ENCODE measurements at regions not wholly inside any gene's neighbourhood (a gene's known extent, or its start where the extent isn't known, plus 50 kb on each side); places are given as distances from the start of the nearest gene placed in this dataset.
A peak's percentile ranks its signal among the peaks of the same experiment; 100 is the strongest.
"Not testable (repeated sequence)": the region's sequence is repeated elsewhere in the genome, so short reads cannot be mapped to it uniquely, and the experiment has no call there.

GRCh38 chr2:236909802-236910201 lies 175.9 kb upstream of the COPS8 start:
- no peak for DNase-seq

DNA sequence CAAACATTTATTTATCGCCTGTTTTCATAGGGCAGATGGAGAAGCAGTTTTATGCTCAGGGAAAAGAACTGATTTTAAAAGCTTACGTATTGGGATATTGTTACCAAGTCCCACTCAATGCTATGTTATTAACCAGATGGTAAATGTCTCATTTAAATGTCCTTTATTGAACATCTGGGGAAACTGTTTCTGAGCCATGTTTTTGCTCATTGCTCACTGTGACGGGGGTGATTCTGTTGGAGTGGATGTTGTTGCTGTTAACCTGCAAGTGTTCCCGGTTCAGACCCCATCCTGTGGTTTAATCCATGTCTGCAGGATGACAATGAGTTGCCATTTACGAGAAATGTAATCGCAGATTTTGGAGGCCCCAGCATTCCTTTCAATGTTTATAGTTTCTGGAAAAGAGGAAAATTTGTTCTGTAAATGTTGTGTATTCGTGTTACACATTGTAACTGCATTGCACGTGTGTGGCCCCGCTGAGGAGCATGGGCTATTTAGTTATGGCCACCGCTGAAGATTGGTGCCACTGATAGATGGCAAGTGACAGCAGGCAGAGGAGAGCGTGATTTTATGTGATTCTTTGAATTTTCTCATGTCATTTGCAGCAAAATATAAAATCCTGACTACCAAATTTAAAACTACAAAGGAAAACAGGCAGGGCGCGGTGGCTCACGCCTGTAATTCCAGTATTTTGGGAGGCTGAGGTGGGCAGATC lies 174.8 kb upstream of the COPS8 start:
- no peak for DNase-seq

DNA sequence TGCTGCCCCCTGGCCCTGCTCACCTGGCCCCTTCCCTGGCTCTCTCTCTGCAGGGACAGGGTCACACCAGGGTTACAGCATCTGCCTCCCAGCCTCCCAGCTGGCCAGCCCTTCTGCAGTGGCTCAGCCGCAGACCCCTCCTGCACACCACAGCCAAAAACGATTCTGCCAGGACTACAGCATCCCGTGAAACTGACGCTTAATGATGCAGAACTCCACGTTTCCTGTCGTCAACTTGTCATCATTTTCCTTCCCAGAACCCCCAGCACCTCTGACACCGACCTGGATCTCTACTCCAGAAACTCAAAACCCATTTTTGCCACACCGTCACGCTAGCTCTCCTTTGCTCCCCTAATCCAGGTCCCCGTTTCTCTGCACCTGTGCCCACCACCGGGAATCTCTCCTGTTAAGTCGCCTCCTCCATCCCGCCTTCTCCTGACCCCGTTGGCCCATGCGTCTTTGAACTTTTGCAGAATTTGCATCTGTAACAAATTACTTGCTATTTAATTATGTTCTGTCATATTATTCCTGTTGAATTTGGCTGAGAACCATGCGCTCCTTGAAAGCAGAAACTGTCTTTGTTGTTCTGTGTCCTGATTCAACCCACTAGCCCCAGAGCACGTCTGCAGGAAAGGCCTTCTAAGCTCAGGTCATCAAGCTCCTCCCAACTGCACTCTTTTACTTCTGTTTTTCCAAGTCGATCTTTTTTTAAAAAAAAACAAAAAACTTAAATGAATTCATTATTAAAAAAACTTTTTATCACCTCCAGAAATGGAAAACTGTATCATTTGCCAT lies 173.2 kb upstream of the COPS8 start:
- DNase-seq = no peak

- DNase-seq = no peak
These were observed 170.5 kb upstream of the COPS8 start for GRCh38 chr2:236915186-236915585.

DNA sequence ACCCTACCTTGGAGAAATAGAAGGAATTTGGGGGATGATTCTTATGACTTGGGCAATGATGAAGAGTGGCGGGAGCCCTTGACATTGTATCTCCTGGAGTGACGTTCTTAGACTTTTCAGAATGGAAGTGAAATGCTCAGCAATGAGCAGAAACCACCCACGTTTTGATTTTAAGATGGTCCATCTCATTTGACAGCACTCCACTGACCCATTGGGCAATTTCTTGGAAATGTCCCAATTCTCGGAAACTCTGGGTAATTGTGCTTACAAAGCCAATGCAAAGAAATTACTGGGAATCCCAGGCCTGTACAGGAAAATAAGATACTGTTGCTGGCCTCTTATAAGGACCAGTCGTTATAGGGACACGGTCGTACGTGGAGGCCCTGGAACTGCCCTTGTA lies 170.0 kb upstream of the COPS8 start:
- DNase-seq = no peak

GRCh38 chr2:236916181-236916580 lies 169.5 kb upstream of the COPS8 start:
- DNase-seq = no peak

GRCh38 chr2:236916651-236917050 lies 169.0 kb upstream of the COPS8 start:
- no peak for DNase-seq

- no peak for DNase-seq
These were observed 168.5 kb upstream of the COPS8 start for GRCh38 chr2:236917164-236917563.

- DNase-seq = no peak
These were observed 167.1 kb upstream of the COPS8 start for GRCh38 chr2:236918545-236918944.

DNA sequence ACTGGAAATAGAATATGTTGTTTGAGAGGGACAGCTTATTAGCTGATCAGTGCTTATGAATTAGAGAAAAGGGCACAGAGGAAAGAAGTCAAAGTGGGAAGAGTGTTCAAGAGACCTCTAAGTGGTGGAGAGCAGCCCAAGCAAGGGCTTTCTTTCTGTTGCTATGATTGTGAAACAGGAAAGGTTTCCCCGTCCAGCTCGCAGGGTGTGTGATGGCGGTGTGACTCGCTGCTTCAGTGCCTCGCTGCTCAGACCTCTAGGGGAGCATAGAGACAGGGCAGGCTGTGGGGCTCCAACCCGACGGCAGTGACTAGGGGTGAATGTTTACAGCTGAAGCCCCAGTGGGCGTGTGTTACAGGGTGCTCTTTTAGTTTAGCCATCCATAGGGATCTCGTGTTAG lies 166.5 kb upstream of the COPS8 start:
- no peak for DNase-seq

- not testable (repeated sequence) for DNase-seq
These were observed 165.8 kb upstream of the COPS8 start for GRCh38 chr2:236919801-236920379.

DNA sequence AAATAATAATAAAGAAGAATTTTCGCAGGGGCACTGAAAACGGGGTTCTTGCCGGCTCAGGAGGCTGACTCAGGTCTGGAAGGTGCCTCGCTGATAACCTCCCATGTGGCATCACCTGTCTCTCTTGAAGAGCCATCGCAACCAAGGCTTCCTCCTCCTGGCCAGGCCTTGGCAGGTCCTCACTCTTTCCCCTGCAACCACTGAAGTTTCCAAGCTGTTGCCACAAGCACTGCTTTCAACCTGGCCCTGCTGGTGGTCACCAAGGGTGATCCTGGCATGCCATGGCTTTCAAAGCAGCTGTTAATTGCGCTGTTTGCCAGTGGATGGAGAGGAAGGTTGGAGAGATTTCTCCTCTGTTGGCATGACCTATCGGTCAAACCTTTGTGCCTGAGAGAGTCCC lies 163.6 kb upstream of the COPS8 start:
- DNase-seq = no peak

DNA sequence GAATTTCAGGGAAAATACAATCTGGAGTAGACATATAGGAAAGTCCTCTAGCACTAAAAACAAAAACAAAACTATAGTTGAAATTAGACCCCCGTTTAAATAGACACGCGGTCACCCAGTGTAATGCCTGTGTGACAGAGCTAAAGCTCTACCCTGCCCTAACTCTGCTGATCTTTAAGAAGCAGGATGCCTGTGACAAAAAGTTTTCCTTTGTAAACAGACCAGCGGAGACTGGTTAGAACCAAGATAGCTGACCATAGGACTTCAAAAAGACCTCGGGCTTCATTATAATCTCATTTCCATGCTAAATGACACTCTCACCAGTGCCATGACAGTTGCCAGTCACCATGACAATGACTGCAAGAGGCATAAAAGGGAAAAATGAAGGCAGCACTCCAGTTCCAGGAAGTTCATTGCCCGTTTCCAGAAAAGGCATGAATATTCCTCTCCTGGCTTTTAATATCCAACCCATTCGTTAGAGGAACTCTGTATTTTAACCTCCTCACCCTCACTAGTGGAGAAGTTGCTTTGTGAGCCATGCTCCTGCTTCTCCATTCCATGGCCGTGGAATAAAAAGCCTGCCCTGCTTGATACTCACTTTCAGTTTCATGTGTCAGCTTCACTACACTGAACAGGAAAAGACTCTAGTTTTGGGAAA lies 157.2 kb upstream of the COPS8 start:
- no peak for DNase-seq

DNA sequence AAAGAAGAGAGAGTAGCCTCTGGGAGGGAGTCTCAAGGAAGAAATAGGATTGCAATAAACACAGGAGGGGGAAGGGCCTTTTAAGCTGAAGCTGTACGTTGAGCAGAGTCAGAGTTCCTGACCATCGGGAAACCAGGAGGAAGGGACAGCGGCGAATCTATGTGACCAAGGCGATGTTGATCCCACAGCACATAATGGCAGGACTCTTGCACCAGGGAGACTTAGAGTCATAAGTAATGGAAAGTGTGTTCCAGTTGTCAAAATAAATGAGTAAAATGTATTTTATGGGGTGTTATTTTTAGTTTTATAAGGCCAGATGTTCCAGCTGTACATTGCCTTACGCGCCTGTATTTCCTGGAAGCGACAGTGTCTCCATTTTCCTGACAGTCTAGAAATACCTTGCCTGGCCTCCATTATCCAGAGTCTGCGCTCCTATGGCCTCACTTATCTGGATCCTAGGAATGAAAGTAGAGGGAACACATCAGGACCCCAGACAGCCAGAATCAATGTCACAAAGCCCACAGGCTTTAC lies 152.8 kb upstream of the COPS8 start:
- no peak for DNase-seq

DNA sequence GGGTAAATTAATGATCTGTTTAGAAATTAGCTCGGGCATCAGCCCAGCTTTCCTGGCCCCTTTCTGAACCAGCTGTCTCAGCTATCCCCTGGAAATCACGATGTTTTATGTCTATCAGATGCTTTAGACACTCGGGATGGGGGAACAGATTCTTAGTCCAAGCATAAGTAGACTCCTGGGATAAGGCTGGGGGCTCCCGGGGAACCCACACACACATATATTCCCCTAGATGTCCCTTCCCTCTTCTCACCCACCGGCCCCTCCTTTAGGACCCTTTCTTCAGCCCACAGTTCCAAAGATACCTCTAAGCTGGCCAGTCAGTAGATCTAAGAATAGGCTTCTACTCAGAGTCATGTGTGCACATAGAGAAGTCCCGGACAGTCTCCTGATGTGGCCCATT lies 151.5 kb upstream of the COPS8 start:
- no peak for DNase-seq

DNA sequence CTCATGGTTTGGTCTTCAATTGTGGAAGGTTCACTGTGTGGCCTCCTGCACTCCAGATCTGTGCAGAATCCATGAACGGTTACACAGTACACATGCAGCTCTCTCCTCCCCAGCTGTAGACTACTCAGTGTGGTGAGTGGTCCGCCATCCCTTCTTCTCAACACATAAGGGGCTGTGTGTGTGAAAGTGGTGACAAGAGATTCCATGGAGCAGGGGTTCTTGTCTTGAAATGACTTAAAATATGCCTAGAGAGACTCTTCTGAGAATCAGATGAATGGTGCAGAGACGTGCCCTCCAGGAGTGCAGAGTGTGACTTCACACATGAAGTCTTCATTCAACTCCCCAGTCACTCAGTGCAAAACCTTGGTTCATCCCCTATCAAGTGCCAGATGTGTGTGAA lies 151.0 kb upstream of the COPS8 start:
- DNase-seq = no peak

GRCh38 chr2:236935083-236935482 lies 150.6 kb upstream of the COPS8 start:
- no peak for DNase-seq

DNA sequence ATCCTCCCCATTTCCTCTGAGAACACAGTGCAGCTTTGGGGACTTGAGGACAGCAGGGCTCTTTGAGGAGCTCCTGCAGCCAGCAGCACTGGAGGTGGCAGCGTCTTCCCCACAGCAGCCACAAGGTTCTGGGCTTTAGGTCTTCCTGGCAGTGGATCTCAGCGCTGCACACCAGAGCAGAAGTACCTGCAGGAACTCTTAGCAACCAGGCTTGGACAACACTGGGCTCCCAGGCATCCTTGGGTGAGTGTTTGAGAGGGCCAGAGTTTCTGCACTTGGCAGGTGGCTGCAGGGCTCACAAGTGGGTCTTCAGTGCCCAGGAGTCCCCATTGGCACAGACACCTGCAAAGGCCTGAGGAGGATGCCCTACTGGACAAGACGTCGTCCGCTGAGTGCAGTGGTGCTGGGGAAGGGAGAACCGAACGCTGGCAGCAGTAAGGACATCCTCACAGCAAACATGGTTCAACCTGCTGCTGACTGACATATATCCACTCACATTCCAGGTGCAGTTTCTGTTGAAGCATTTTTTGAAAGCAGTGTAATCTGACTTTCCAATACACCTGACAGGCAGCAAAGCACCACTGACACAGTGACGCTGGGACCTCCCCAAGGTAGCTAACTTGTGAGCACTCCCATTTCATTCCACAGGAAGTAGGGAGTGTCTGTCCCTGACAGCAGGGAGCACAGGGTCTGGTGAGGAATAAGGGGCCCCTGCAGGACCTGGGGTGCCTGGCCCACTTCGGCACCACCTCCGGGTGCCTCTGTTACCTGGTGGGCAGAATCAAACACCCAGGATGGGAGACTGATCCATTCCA lies 149.9 kb upstream of the COPS8 start:
- no peak for DNase-seq

- DNase-seq = no peak
These were observed 149.2 kb upstream of the COPS8 start for GRCh38 chr2:236936446-236936940.

DNA sequence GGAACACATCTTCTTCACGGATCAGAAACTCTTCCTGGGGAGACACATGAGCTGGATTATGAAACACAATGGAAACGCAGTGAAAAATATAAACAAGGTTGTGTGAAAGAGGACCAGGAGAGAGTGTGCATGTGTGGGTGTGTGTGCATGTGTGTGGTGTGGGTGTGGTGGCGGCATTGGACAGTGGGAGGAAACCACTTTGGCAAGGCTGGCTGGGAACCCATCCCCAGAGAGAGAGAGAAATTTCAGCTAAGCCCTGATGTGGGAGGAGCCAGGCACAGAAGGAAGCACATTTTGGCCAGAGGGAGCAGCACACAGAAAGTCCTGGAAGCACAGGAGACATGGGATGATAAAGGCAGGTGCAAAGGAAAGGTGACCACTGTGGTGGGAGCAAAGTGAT lies 147.6 kb upstream of the COPS8 start:
- peak; percentile 18 for DNase-seq

- no peak for DNase-seq
These were observed 146.4 kb upstream of the COPS8 start for GRCh38 chr2:236939271-236939670.

GRCh38 chr2:236939721-236940231 lies 145.9 kb upstream of the COPS8 start:
- no peak for DNase-seq
